IMR-90 (cell line): ENCODE measurements at regions not wholly inside any gene's neighbourhood (a gene's known extent, or its start where the extent isn't known, plus 50 kb on each side); places are given as distances from the start of the nearest gene placed in this dataset.

Source experiments
- ATAC-seq: fragments of 200-7000 bp; cut with Tn5 transposase; 2 replicates; pipeline ENCODE4 v1.9.1; 2020; ENCODE audit warnings: low read depth, mild to moderate bottlenecking, moderate library complexity
- BruUV-seq: library from RNA; stranded (reverse); fragments of 400-500 nt; replicated peaks from 2 replicates; lab custom pipeline; 2021; lab: Mats Ljungman, UMichigan
- CTCF ChIA-PET: fragments of 300-600 bp; formaldehyde crosslinking; extraction: SDS; loops from one replicate; lab custom pipeline; 2021; ENCODE audit warnings: antibody characterized with exemption; lab: Yijun Ruan, JAX
- POLR2A ChIA-PET: fragments of 300-600 bp; sonication (Branson Sonifier 250); formaldehyde crosslinking; loops from one replicate; lab custom pipeline; 2022; ENCODE audit warnings: antibody characterized with exemption; ENCODE audit not compliant: unreplicated experiment; lab: Charles Lee
- DNase-seq: peaks from one replicate; pipeline ENCODE4 v3.0.0; 2013
- H2AFZ ChIP-seq: replicated peaks from 2 replicates; pipeline ENCODE3; 2013; ENCODE audit warnings: low read length, mild to moderate bottlenecking; ENCODE audit not compliant: poor library complexity
- H2AK5ac ChIP-seq: 2 replicates; pipeline ENCODE4 v1.6.1; 2013; ENCODE audit warnings: low read depth, low read length, inconsistent platforms
- H2AK9ac ChIP-seq: replicated peaks from 2 replicates; pipeline ENCODE3; 2013; ENCODE audit warnings: mild to moderate bottlenecking, low read depth, low read length, moderate library complexity; ENCODE audit not compliant: poor library complexity
- H2BK120ac ChIP-seq: 2 replicates; pipeline ENCODE4 v1.6.1; 2013; ENCODE audit warnings: low read depth, low read length, inconsistent platforms
- H2BK15ac ChIP-seq: 3 replicates; pipeline ENCODE4 v1.6.1; 2013; ENCODE audit warnings: low read depth, low read length, inconsistent platforms
- H2BK20ac ChIP-seq: 2 replicates; pipeline ENCODE4 v1.6.1; 2013; ENCODE audit warnings: low read depth, mild to moderate bottlenecking, inconsistent platforms, low read length, moderate library complexity
- H2BK5ac ChIP-seq: 2 replicates; pipeline ENCODE4 v1.6.1; 2013; ENCODE audit warnings: mild to moderate bottlenecking, low read depth, low read length, inconsistent platforms; ENCODE audit not compliant: poor library complexity, severe bottlenecking
- H3K14ac ChIP-seq: replicated peaks from 2 replicates; pipeline ENCODE4 v1.6.1; 2013; ENCODE audit warnings: low read depth, low read length, inconsistent platforms
- H3K18ac ChIP-seq: 2 replicates; pipeline ENCODE4 v1.6.1; 2013; ENCODE audit warnings: low read depth, low read length, control low read depth
- H3K23ac ChIP-seq: 2 replicates; pipeline ENCODE4 v1.6.1; 2013; ENCODE audit warnings: low read depth, low read length, inconsistent platforms
- H3K27ac ChIP-seq: 2 replicates; pipeline ENCODE4 v1.5.1; 2013; ENCODE audit warnings: mild to moderate bottlenecking, control low read depth, low read length; ENCODE audit not compliant: insufficient read depth
- H3K27me3 ChIP-seq: 2 replicates; pipeline ENCODE4 v1.6.1; 2013; ENCODE audit warnings: low read length; ENCODE audit not compliant: control insufficient read depth, insufficient read depth
- H3K36me3 ChIP-seq: 2 replicates; pipeline ENCODE4 v1.6.1; 2013; ENCODE audit warnings: low read length, mixed read lengths; ENCODE audit not compliant: control insufficient read depth, insufficient read depth
- H3K4ac ChIP-seq: 2 replicates; pipeline ENCODE4 v1.6.1; 2013; ENCODE audit warnings: low read depth, low read length, inconsistent platforms
- H3K4me1 ChIP-seq: 2 replicates; pipeline ENCODE4 v1.6.1; 2013; ENCODE audit warnings: low read length, mixed read lengths; ENCODE audit not compliant: control insufficient read depth, insufficient read depth
- H3K4me2 ChIP-seq: 2 replicates; pipeline ENCODE4 v1.6.1; 2013; ENCODE audit warnings: low read depth, mild to moderate bottlenecking, control low read depth, low read length, moderate library complexity
- H3K4me3 ChIP-seq: 2 replicates; pipeline ENCODE4 v1.5.1; 2013; ENCODE audit warnings: low read depth, mild to moderate bottlenecking, control low read depth, low read length, moderate library complexity; ENCODE audit not compliant: insufficient read depth
- H3K56ac ChIP-seq: 2 replicates; pipeline ENCODE4 v1.6.1; 2013; ENCODE audit warnings: low read length, inconsistent platforms; ENCODE audit not compliant: insufficient read depth; ENCODE audit errors: extremely low read depth
- H3K79me1 ChIP-seq, 2 experiments: 2 replicates each; pipeline ENCODE4 v1.6.1; 2013; ENCODE audit warnings: low read length in 2 of 2, inconsistent platforms in 1 of 2, low read depth in 1 of 2
- H3K9ac ChIP-seq: 2 replicates; pipeline ENCODE4 v1.6.1; 2013; ENCODE audit warnings: low read depth, low read length, control low read depth
- H3K9me1 ChIP-seq: 2 replicates; pipeline ENCODE4 v1.6.1; 2013; ENCODE audit warnings: low read length, inconsistent platforms; ENCODE audit not compliant: insufficient read depth
- H3K9me3 ChIP-seq: 2 replicates; pipeline ENCODE4 v1.6.1; 2013; ENCODE audit warnings: low read length; ENCODE audit not compliant: control insufficient read depth, insufficient read depth
- H4K20me1 ChIP-seq: 2 replicates; pipeline ENCODE4 v1.6.1; 2013; ENCODE audit warnings: low read length, inconsistent platforms; ENCODE audit not compliant: insufficient read depth
- H4K5ac ChIP-seq: 2 replicates; pipeline ENCODE4 v1.6.1; 2013; ENCODE audit warnings: mild to moderate bottlenecking, low read depth, low read length, control low read depth
- H4K8ac ChIP-seq, 2 experiments: 2 replicates each; pipeline ENCODE4 v1.6.1; 2013; ENCODE audit warnings: low read depth in 2 of 2, low read length in 2 of 2, control low read depth in 1 of 2, inconsistent platforms in 1 of 2
- H4K91ac ChIP-seq: 2 replicates; pipeline ENCODE4 v1.6.1; 2013; ENCODE audit warnings: low read depth, low read length, inconsistent platforms; ENCODE audit not compliant: insufficient read depth
- FOS ChIP-seq: fragments of 150-350 bp; IDR thresholded peaks from 2 replicates; pipeline ENCODE4 v1.6.1; 2016; ENCODE audit warnings: low read depth, low read length
- NFE2L2 ChIP-seq: fragments of 150-350 bp; IDR thresholded peaks from 2 replicates; pipeline ENCODE4 v1.6.1; 2016; ENCODE audit warnings: low read depth, mild to moderate bottlenecking, low read length
- WGBS, 2 experiments: methylation state at CpG; one replicate each; pipeline versions ENCODE4 v1.1.5 to v1.1.7; 2013; ENCODE audit warnings: missing lambda C conversion rate in 2 of 2; ENCODE audit not compliant: insufficient read length in 1 of 2; ENCODE audit errors: extremely low coverage in 2 of 2; 5-methylcytosine and 5-hydroxymethylcytosine counted together
- dilution Hi-C: fragments of 300-500 bp; cut with HindIII; formaldehyde crosslinking; loops from one replicate; pipeline ENCODE4 v1.14.3; 2018; ENCODE audit warnings: low sequenced_read_pairs; ENCODE audit not compliant: unreplicated experiment
- in situ Hi-C: fragments of 300-500 bp; cut with MboI; formaldehyde crosslinking; loops from 3 replicates; pipeline ENCODE4 v1.14.3; 2019; ENCODE audit warnings: low sequenced_read_pairs, inconsistent platforms, mixed read lengths
- intact Hi-C: fragments of 100-400 bp; cut with micrococcal nuclease; formaldehyde crosslinking; loops from 2 replicates; pipeline ENCODE4 v1.10.0; 2022

- WGBS, 2 experiments = no CpG with 5 or more reads among the region's 3 CpGs
- Histone ChIP-seq H2BK15ac (no peak overlapping the region), H3K4me2 (no peak overlapping the region), H3K56ac (no peak overlapping the region), H3K9me1 (no peaks in the 10 kb centered on the region), H3K23ac (no peak overlapping the region), H2AFZ (no peak overlapping the region), H4K5ac (no peak overlapping the region), H3K4ac (no peak overlapping the region), H4K91ac (no peak overlapping the region), H2BK5ac (no peak overlapping the region), H3K14ac (no peak overlapping the region), H3K9me3 (0 out of 2 replicates have a peak, but pooled peaks cover 3% of the 10 kb centered on the region), H3K36me3 (no peaks in the 10 kb centered on the region), H2BK20ac (no peak overlapping the region), H3K27ac (no peak overlapping the region), H2AK5ac (no peak overlapping the region), H3K27me3 (no peaks in the 10 kb centered on the region), H3K4me3 (no peak overlapping the region), H3K18ac (no peak overlapping the region), H3K4me1 (no peaks in the 10 kb centered on the region), H2AK9ac (no peak overlapping the region), H4K20me1 (no peaks in the 10 kb centered on the region), H2BK120ac (no peak overlapping the region), H3K79me1 (no peaks in the 10 kb centered on the region), H3K9ac (no peak overlapping the region), H4K8ac (no peak overlapping the region)
- no TSS peak for BruUV-seq
- no peak for ATAC-seq
- dilution Hi-C loops (no loop called here), intact Hi-C loops (no loop called here), in situ Hi-C loops (no loop called here)
- ChIA-PET CTCF (no interaction called here), POLR2A (no interaction called here)
- TF ChIP-seq FOS = no peak
- no peak for TF ChIP-seq NFE2L2
- DNase-seq = no peak
Observed at GRCh38 chr5:23402585-23402984, 104.8 kb upstream of the PRDM9 start.
